HepG2 (cell line): ENCODE measurements at regions not wholly inside any gene's neighbourhood (a gene's known extent, or its start where the extent isn't known, plus 50 kb on each side); places are given as distances from the start of the nearest gene placed in this dataset.

ENCODE experiments used
- ATAD3A ChIP-seq: sonication (generic); formaldehyde crosslinking; IDR thresholded peaks from 2 replicates; pipeline ENCODE4 v1.4.0; 2020; ENCODE audit warnings: missing genetic modification reagents
- CENPT ChIP-seq: sonication (generic); formaldehyde crosslinking; IDR thresholded peaks from 2 replicates; pipeline ENCODE4 v1.8.0; 2022; ENCODE audit warnings: low read depth, mild to moderate bottlenecking, moderate library complexity, missing genetic modification reagents
- DR1 ChIP-seq: sonication (generic); formaldehyde crosslinking; IDR thresholded peaks from 2 replicates; pipeline ENCODE4 v1.8.0; 2021; ENCODE audit warnings: mild to moderate bottlenecking, missing genetic modification reagents, inconsistent platforms
- HDAC6 ChIP-seq: fragments of 200-600 bp; sonication (generic); IDR thresholded peaks from 2 replicates; pipeline ENCODE4 v1.7.0; 2017; ENCODE audit warnings: mild to moderate bottlenecking, antibody characterized with exemption, low read length, low read depth
- HOXA9 ChIP-seq: sonication (generic); formaldehyde crosslinking; IDR thresholded peaks from 2 replicates; pipeline ENCODE4 v1.8.1; 2022; ENCODE audit warnings: missing genetic modification reagents, mild to moderate bottlenecking, moderate library complexity, borderline replicate concordance
- ISX ChIP-seq: sonication (generic); formaldehyde crosslinking; conservative IDR thresholded peaks from 2 replicates; pipeline ENCODE4 v1.5.0; 2020; ENCODE audit warnings: missing genetic modification reagents
- MATR3 ChIP-seq: sonication (generic); formaldehyde crosslinking; IDR thresholded peaks from 2 replicates; pipeline ENCODE4 v1.4.0; 2020; ENCODE audit warnings: missing genetic modification reagents
- MIER2 ChIP-seq: IDR thresholded peaks from 2 replicates; pipeline ENCODE4 v1.6.1; 2016; ENCODE audit warnings: missing biosample characterization, missing genetic modification reagents
- NONO ChIP-seq, 2 experiments: fragments of 450-650 bp in 1 of 2; sonication (generic) in 1 of 2; formaldehyde crosslinking in 1 of 2; IDR thresholded peaks in 1 of 2; conservative IDR thresholded peaks in 1 of 2; 2 replicates each; pipeline versions ENCODE4 v1.6.1 to v1.8.0; 2017 to 2022; ENCODE audit warnings: mild to moderate bottlenecking in 1 of 2, missing genetic modification reagents in 1 of 2, moderate library complexity in 1 of 2
- SIN3B ChIP-seq: fragments of 150-350 bp; IDR thresholded peaks from 2 replicates; pipeline ENCODE4 v1.6.1; 2014; ENCODE audit warnings: low read length
- SMYD3 ChIP-seq: sonication (generic); formaldehyde crosslinking; IDR thresholded peaks from 2 replicates; pipeline ENCODE4 v1.8.1; 2023; ENCODE audit warnings: mild to moderate bottlenecking, missing genetic modification reagents
- SNAI1 ChIP-seq: sonication (generic); formaldehyde crosslinking; IDR thresholded peaks from 2 replicates; pipeline ENCODE4 v1.5.0; 2020; ENCODE audit warnings: mild to moderate bottlenecking, missing genetic modification reagents, borderline replicate concordance
- YEATS2 ChIP-seq: sonication (generic); formaldehyde crosslinking; IDR thresholded peaks from 2 replicates; pipeline ENCODE4 v1.4.0; 2020; ENCODE audit warnings: missing genetic modification reagents, borderline replicate concordance
- ZBTB20 ChIP-seq: sonication (generic); formaldehyde crosslinking; IDR thresholded peaks from 2 replicates; pipeline ENCODE4 v1.8.1; 2023; ENCODE audit warnings: missing genetic modification reagents, low read depth, mild to moderate bottlenecking, borderline replicate concordance
- ZBTB7A ChIP-seq: sonication (generic); formaldehyde crosslinking; IDR thresholded peaks from 2 replicates; pipeline ENCODE4 v1.8.0; 2022; ENCODE audit warnings: mild to moderate bottlenecking, missing genetic modification reagents
- ZNF224 ChIP-seq: sonication (generic); formaldehyde crosslinking; IDR thresholded peaks from 2 replicates; pipeline ENCODE4 v1.5.0; 2020; ENCODE audit warnings: mild to moderate bottlenecking, missing genetic modification reagents
- ZNF7 ChIP-seq: IDR thresholded peaks from 2 replicates; pipeline ENCODE4 v1.6.1; 2016; ENCODE audit warnings: missing biosample characterization, missing genetic modification reagents
- ZNF713 ChIP-seq: sonication (generic); formaldehyde crosslinking; IDR thresholded peaks from 2 replicates; pipeline ENCODE4 v1.4.0; 2020; ENCODE audit warnings: mild to moderate bottlenecking, missing genetic modification reagents
- ZNF777 ChIP-seq: sonication (generic); formaldehyde crosslinking; IDR thresholded peaks from 2 replicates; pipeline ENCODE4 v1.4.0; 2020; ENCODE audit warnings: missing genetic modification reagents
- ZNF839 ChIP-seq: sonication (generic); formaldehyde crosslinking; IDR thresholded peaks from 2 replicates; pipeline ENCODE4 v1.4.0; 2020; ENCODE audit warnings: missing genetic modification reagents, mild to moderate bottlenecking, borderline replicate concordance
- TF ChIP-seq, protein P1 (sequence below): sonication (generic); formaldehyde crosslinking; IDR thresholded peaks from 2 replicates; pipeline ENCODE4 v1.4.0; 2020; ENCODE audit warnings: mild to moderate bottlenecking, missing genetic modification reagents
- TF ChIP-seq, protein P2 (sequence below): fragments of 450-650 bp; IDR thresholded peaks from 2 replicates; pipeline ENCODE4 v1.6.1; 2017; ENCODE audit warnings: mild to moderate bottlenecking
- TF ChIP-seq, protein P3 (sequence below): sonication (generic); formaldehyde crosslinking; IDR thresholded peaks from 2 replicates; pipeline ENCODE4 v1.5.0; 2020; ENCODE audit warnings: missing genetic modification reagents
- TF ChIP-seq, protein P4 (sequence below): sonication (generic); formaldehyde crosslinking; IDR thresholded peaks from 2 replicates; pipeline ENCODE4 v1.4.0; 2020; ENCODE audit warnings: mild to moderate bottlenecking, missing genetic modification reagents

DNA sequence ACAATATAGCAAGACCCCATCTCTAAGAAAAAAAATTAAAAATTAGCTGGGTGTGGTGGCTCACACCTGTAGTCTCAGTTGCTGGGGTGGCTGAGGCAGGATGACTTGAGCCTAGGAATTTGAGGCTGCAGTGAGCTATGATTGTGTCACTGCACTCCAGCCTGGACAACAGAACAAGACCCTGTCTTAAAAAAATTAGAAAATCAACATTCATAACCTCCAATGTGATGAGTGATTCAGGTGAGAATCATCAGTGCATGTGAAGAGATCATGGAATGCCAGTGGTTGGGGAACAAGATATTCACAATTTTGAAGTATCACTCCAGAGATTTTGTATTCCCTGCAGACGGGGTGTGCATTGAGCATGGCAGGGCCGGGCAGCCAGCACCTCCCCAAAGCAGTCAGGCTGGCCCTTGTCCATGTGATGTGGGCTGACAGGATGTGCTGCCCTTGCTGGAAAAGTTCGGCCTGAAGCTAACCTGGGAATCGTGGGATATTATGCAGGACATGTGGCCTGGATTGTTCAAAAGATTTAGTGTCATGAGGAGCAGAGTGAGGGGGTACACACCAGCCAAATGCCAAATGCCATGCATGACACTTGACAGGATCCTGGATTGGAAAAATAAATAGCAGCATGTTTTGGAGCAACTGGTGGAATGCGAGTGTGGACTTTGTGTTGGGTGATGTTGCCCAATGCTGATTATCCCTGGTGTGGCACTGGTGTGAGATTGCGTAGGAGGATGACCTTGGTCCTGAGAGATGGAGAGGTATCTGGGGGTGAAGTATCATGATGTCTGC lies 189.0 kb downstream of the RGS3 start (continued):
- TF ChIP-seq ZBTB7A (CRISPR knock-in tag) (no peak; the same call in 1 of the 2 replicates), ZNF839 (CRISPR knock-in tag) (0 out of 2 replicates have a peak, but pooled peaks have one; percentile 60), NONO (IDR thresholded peaks at IDR 0.05) (no peak), NONO (CRISPR knock-in tag; conservative IDR thresholded peaks at IDR 0.05) (peak; percentile 88), SMYD3 (CRISPR knock-in tag) (no peak), ZNF713 (0 out of 2 replicates have a peak, but pooled peaks have one; percentile 77), YEATS2 (peak; percentile 77; the same call in 1 of the 2 replicates), ZNF777 (CRISPR knock-in tag) (no peak), HOXA9 (0 out of 2 replicates have a peak, but pooled peaks have one; percentile 63), CENPT (CRISPR knock-in tag) (no peak), ISX (CRISPR knock-in tag) (no peak), HDAC6 (no peak), SIN3B (no peak), DR1 (CRISPR knock-in tag) (no peak), MATR3 (no peak), ZNF7 (CRISPR knock-in tag) (no peak), SNAI1 (no peak), ATAD3A (CRISPR knock-in tag) (no peak), ZNF224 (no peak), MIER2 (CRISPR knock-in tag) (peak; percentile 87), ZBTB20 (CRISPR knock-in tag) (peak; percentile 43; the same call in 1 of the 2 replicates)
- TF ChIP-seq, protein P1, sequence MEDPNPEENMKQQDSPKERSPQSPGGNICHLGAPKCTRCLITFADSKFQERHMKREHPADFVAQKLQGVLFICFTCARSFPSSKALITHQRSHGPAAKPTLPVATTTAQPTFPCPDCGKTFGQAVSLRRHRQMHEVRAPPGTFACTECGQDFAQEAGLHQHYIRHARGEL = no peak
- TF ChIP-seq, protein P2, sequence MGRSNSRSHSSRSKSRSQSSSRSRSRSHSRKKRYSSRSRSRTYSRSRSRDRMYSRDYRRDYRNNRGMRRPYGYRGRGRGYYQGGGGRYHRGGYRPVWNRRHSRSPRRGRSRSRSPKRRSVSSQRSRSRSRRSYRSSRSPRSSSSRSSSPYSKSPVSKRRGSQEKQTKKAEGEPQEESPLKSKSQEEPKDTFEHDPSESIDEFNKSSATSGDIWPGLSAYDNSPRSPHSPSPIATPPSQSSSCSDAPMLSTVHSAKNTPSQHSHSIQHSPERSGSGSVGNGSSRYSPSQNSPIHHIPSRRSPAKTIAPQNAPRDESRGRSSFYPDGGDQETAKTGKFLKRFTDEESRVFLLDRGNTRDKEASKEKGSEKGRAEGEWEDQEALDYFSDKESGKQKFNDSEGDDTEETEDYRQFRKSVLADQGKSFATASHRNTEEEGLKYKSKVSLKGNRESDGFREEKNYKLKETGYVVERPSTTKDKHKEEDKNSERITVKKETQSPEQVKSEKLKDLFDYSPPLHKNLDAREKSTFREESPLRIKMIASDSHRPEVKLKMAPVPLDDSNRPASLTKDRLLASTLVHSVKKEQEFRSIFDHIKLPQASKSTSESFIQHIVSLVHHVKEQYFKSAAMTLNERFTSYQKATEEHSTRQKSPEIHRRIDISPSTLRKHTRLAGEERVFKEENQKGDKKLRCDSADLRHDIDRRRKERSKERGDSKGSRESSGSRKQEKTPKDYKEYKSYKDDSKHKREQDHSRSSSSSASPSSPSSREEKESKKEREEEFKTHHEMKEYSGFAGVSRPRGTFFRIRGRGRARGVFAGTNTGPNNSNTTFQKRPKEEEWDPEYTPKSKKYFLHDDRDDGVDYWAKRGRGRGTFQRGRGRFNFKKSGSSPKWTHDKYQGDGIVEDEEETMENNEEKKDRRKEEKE = no peak
- TF ChIP-seq, protein P3, sequence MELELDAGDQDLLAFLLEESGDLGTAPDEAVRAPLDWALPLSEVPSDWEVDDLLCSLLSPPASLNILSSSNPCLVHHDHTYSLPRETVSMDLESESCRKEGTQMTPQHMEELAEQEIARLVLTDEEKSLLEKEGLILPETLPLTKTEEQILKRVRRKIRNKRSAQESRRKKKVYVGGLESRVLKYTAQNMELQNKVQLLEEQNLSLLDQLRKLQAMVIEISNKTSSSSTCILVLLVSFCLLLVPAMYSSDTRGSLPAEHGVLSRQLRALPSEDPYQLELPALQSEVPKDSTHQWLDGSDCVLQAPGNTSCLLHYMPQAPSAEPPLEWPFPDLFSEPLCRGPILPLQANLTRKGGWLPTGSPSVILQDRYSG (CRISPR knock-in tag) = no peak
- TF ChIP-seq, protein P4, sequence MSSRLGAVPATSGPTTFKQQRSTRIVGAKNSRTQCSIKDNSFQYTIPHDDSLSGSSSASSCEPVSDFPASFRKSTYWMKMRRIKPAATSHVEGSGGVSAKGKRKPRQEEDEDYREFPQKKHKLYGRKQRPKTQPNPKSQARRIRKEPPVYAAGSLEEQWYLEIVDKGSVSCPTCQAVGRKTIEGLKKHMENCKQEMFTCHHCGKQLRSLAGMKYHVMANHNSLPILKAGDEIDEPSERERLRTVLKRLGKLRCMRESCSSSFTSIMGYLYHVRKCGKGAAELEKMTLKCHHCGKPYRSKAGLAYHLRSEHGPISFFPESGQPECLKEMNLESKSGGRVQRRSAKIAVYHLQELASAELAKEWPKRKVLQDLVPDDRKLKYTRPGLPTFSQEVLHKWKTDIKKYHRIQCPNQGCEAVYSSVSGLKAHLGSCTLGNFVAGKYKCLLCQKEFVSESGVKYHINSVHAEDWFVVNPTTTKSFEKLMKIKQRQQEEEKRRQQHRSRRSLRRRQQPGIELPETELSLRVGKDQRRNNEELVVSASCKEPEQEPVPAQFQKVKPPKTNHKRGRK (CRISPR knock-in tag) = no peak
